Mucosa of rectum (tissue), 2 donors: ENCODE measurements at regions not wholly inside any gene's neighbourhood (a gene's known extent, or its start where the extent isn't known, plus 50 kb on each side); places are given as distances from the start of the nearest gene placed in this dataset.
"Not testable (repeated sequence)": the region's sequence is repeated elsewhere in the genome, so short reads cannot be mapped to it uniquely, and the experiment has no call there.

Source experiments
- H3K27ac ChIP-seq, 2 donors: one replicate each; pipeline ENCODE4 v1.7.0; 2013; ENCODE audit warnings: inconsistent platforms in 2 of 2, low read depth in 2 of 2, low read length in 2 of 2
- H3K27me3 ChIP-seq, 2 donors: one replicate each; pipeline ENCODE4 v1.7.0; 2013; ENCODE audit warnings: low read length in 2 of 2; ENCODE audit not compliant: control insufficient read depth in 2 of 2, insufficient read depth in 2 of 2
- H3K36me3 ChIP-seq, 2 donors: one replicate each; pipeline ENCODE4 v1.7.0; 2013; ENCODE audit warnings: low read length in 2 of 2; ENCODE audit not compliant: control insufficient read depth in 2 of 2, insufficient read depth in 2 of 2
- H3K4me1 ChIP-seq, 2 donors: one replicate each; pipeline ENCODE4 v1.7.0; 2013; ENCODE audit warnings: low read length in 2 of 2, mild to moderate bottlenecking in 1 of 2; ENCODE audit not compliant: control insufficient read depth in 2 of 2, insufficient read depth in 2 of 2
- H3K4me3 ChIP-seq, 2 donors: one replicate each; pipeline ENCODE4 v1.7.0; 2013; ENCODE audit warnings: low read length in 2 of 2
- H3K9ac ChIP-seq, 2 donors: one replicate each; pipeline ENCODE4 v1.7.0; 2013; ENCODE audit warnings: low read length in 2 of 2, low read depth in 1 of 2, mild to moderate bottlenecking in 1 of 2
- H3K9me3 ChIP-seq, 2 donors: one replicate each; pipeline ENCODE4 v1.7.0; 2013; ENCODE audit warnings: low read length in 2 of 2; ENCODE audit not compliant: control insufficient read depth in 2 of 2
- donor health status: healthy.
- donor health status: Normal muscosa, but diverticular disease.

DNA sequence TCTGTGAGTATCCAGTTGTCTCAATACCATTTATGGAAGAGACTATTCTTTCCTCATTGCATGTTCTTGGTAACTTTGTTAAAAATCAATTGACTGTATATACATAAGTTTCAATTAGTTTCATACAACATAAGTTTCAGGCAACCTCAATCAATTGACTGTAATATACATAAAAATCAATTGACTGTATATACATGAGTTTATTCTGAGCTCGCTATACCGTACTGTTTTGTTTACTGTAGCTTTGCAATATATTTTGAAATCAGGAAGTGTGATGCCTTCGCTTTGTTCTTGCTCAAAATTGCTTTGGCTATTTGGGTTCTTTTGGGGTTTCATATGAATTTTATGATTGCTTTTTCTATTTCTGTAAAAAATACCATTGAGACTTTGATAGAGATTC is 392.0 kb downstream of the BTG1 start:
- no peak overlapping the region for H3K9ac ChIP-seq
- no peak overlapping the region for H3K4me3 ChIP-seq
- H3K27ac ChIP-seq: no peak overlapping the region
- H3K36me3 ChIP-seq: no peaks in the 10 kb centered on the region
- no peaks in the 10 kb centered on the region for H3K4me1 ChIP-seq
- H3K27me3 ChIP-seq: no peaks in the 10 kb centered on the region
- H3K9me3 ChIP-seq: peaks cover 0 to 2% of the 10 kb centered on the region in 2 donors

DNA sequence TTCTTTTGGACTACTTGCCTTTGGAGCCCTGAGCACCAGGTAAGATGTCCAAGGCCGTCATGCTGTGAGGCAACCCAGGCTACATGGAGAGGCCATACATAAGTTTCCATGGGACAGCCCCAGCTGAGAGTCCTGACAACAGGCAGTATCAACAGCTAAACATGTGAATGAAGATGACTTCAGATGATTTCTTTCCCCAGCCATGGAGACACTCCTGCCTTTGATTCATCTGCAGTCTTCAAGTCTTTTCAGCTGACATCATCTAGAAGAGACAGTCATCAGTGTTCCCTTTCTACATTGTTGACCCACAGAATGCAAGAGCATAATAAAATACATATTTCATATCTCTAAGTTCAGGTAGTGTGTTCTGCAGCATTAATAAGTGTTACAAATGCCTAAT is 398.7 kb downstream of the BTG1 start:
- Histone ChIP-seq H3K4me1 (no peaks in the 10 kb centered on the region), H3K27me3 (no peaks in the 10 kb centered on the region), H3K9me3 (no peaks in the 10 kb centered on the region), H3K9ac (no peak overlapping the region), H3K27ac (no peak overlapping the region), H3K4me3 (no peak overlapping the region), H3K36me3 (no peaks in the 10 kb centered on the region)

DNA sequence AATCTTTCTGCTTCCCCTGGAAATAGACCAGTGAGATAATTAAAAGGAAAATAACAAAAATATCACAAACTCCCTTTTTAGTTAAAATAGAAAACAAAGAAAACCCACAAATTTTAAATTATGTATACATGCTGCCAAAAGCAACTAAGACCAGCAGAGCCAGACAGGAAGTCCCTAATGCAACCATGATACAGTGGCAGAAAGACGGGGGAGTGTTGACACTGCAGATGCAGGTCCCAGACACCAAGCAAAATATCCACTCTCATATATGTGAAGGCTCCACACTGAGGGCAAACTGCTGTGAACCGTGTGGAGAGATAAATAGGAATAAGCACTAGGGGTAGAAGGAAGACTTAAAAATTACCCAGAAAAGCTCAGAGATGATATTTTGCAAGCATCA is 401.0 kb downstream of the BTG1 start:
- Histone ChIP-seq H3K27ac (no peak overlapping the region), H3K9me3 (no peaks in the 10 kb centered on the region), H3K9ac (no peak overlapping the region), H3K36me3 (no peaks in the 10 kb centered on the region), H3K4me1 (no peaks in the 10 kb centered on the region), H3K27me3 (no peaks in the 10 kb centered on the region), H3K4me3 (no peak overlapping the region)

GRCh38 chr12:91743704-91744321 is 401.8 kb downstream of the BTG1 start:
- no peak overlapping the region for H3K9ac ChIP-seq
- no peaks in the 10 kb centered on the region for H3K36me3 ChIP-seq
- no peaks in the 10 kb centered on the region for H3K4me1 ChIP-seq
- no peak overlapping the region for H3K27ac ChIP-seq
- H3K4me3 ChIP-seq: no peak overlapping the region
- no peaks in the 10 kb centered on the region for H3K27me3 ChIP-seq
- H3K9me3 ChIP-seq: no peaks in the 10 kb centered on the region

- H3K27me3 ChIP-seq: no peaks in the 10 kb centered on the region
- H3K4me1 ChIP-seq: no peaks in the 10 kb centered on the region
- H3K4me3 ChIP-seq: no peak overlapping the region
- H3K36me3 ChIP-seq: no peaks in the 10 kb centered on the region
- H3K9me3 ChIP-seq: no peaks in the 10 kb centered on the region
- H3K27ac ChIP-seq: no peak overlapping the region
- H3K9ac ChIP-seq: no peak overlapping the region
Measured at GRCh38 chr12:91743280-91743679, 402.4 kb downstream of the BTG1 start.

DNA sequence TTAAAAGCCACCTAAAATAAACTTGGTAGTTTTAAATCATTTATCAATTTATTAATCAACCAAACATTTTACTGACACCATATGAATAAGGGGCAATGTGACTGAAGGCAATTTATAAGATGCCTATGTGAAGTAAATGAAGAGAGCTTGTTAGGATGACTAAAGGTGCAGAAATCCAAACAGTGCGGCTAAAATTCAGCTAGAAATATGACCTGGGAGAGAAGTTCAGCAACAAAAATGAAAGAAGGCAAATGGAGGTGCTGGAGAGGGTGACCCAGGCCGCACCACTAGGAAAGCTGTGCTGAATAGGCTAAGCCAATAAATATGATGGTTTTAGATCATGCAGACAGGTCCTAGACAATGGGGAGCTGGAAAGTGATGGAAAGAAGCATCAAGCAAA is 403.7 kb downstream of the BTG1 start:
- Histone ChIP-seq H3K9ac (no peak overlapping the region), H3K27me3 (no peaks in the 10 kb centered on the region), H3K36me3 (no peaks in the 10 kb centered on the region), H3K9me3 (no peaks in the 10 kb centered on the region), H3K4me3 (no peak overlapping the region), H3K27ac (no peak overlapping the region), H3K4me1 (no peaks in the 10 kb centered on the region)

GRCh38 chr12:91733846-91734245 is 411.8 kb downstream of the BTG1 start:
- not testable (repeated sequence) for H3K27ac ChIP-seq, H3K4me1 ChIP-seq

DNA sequence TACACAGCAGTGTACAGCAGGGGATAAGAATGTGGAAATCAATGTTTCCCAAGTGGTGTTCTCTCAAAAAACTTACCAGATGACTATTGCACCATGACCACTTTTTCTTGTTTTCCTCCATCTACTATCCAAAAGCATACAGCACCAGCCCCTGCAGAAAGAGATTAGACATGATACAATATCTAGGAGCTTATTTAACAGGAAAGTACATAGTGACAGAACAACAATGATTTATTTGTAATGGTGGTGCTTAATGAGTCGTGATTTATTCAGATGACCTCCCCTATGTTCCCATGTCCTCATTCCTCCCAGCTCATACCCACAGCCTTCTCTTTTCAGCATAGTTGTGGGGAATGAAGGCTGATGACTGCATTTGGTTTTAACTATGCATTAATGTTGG is 413.6 kb downstream of the BTG1 start:
- H3K9me3 ChIP-seq: no peaks in the 10 kb centered on the region
- no peaks in the 10 kb centered on the region for H3K36me3 ChIP-seq
- H3K4me1 ChIP-seq: no peaks in the 10 kb centered on the region
- no peak overlapping the region for H3K9ac ChIP-seq
- H3K27me3 ChIP-seq: no peaks in the 10 kb centered on the region
- no peak overlapping the region for H3K4me3 ChIP-seq
- no peak overlapping the region for H3K27ac ChIP-seq

More at GRCh38 chr12:91733846-91734245, 411.8 kb downstream of the BTG1 start:
- H3K9ac ChIP-seq, H3K4me3 ChIP-seq, H3K36me3 ChIP-seq, H3K27me3 ChIP-seq, H3K9me3 ChIP-seq: not testable (repeated sequence)

DNA sequence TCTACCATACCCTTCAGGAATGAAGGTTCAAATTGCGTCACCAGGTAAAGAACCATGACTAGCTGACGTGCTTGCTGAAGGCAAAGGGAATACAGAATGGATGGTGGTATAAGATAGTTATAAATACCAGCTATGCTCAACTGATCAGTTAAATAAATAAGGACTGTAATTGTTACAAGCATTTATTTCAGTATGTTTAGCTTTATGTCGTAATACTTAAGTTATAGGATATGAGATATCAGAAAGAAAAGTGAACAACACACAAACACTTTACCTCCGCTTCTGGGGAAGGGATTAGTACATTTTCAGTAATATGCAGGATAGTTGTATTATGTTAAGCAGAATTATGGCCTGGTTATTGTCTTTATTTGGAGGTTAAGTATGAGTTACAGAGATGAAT is 416.1 kb downstream of the BTG1 start:
- H3K9me3 ChIP-seq: no peaks in the 10 kb centered on the region
- H3K4me1 ChIP-seq: no peaks in the 10 kb centered on the region
- no peaks in the 10 kb centered on the region for H3K27me3 ChIP-seq
- no peaks in the 10 kb centered on the region for H3K36me3 ChIP-seq
- H3K4me3 ChIP-seq: no peak overlapping the region
- H3K27ac ChIP-seq: no peak overlapping the region
- no peak overlapping the region for H3K9ac ChIP-seq

GRCh38 chr12:91723191-91723590 is 422.5 kb downstream of the BTG1 start:
- H3K9me3 ChIP-seq: no peaks in the 10 kb centered on the region
- no peak overlapping the region for H3K4me3 ChIP-seq
- no peak overlapping the region for H3K27ac ChIP-seq
- H3K36me3 ChIP-seq: no peaks in the 10 kb centered on the region
- no peaks in the 10 kb centered on the region for H3K27me3 ChIP-seq
- no peaks in the 10 kb centered on the region for H3K4me1 ChIP-seq
- no peak overlapping the region for H3K9ac ChIP-seq

DNA sequence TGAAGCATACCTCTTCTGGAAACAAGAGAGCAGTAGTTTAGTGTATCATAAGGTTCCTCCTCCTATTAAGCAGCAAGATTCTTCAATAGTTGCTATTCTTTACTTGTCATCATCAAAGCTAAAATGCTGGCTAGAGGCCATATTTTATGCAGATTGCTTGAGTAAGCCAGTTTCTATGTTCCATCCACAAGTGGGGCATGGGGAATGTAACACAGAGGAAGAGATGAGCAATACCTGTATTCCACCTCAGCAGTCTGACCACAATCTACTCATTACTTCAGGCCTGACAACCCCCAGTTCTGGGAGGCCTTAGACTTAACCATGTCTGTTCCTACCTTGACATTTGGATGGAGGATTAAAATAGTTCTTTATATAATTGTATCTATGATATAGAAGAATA is 423.6 kb downstream of the BTG1 start:
- Histone ChIP-seq H3K9me3 (no peaks in the 10 kb centered on the region), H3K27me3 (no peaks in the 10 kb centered on the region), H3K4me3 (no peak overlapping the region), H3K4me1 (no peaks in the 10 kb centered on the region), H3K9ac (no peak overlapping the region), H3K36me3 (no peaks in the 10 kb centered on the region), H3K27ac (no peak overlapping the region)
